ENCODE measurements at regions not wholly inside any gene's neighbourhood (a gene's known extent, or its start where the extent isn't known, plus 50 kb on each side); places are given as distances from the start of the nearest gene placed in this dataset.
"Not testable (repeated sequence)": the region's sequence is repeated elsewhere in the genome, so short reads cannot be mapped to it uniquely, and the experiment has no call there.

GRCh38 chr5:85475151-85475550 is 1090.5 kb upstream of the EDIL3 start:
- not testable (repeated sequence) for TF ChIP-seq EZH2 (conservative IDR thresholded peaks at IDR 0.05; ENCODE audit: low read depth, low read length); CTCF (CRISPR knock-in tag; IDR thresholded peaks at IDR 0.05); REST (IDR thresholded peaks at IDR 0.05; ENCODE audit: borderline replicate concordance in 1 of 2, low read depth in 1 of 2, low read length in 2 of 2); ZNF644 (CRISPR knock-in tag; IDR thresholded peaks at IDR 0.05; ENCODE audit: low read depth); ZBTB40 (IDR thresholded peaks at IDR 0.05); ZBTB40 (CRISPR knock-in tag; IDR thresholded peaks at IDR 0.05); SIX4 (CRISPR knock-in tag; IDR thresholded peaks at IDR 0.05); BRCA1 (CRISPR knock-in tag; IDR thresholded peaks at IDR 0.05); ZNF746 (CRISPR knock-in tag; IDR thresholded peaks at IDR 0.05); USF2 (IDR thresholded peaks at IDR 0.05; ENCODE audit: low read depth, low read length); USF2 (CRISPR knock-in tag; IDR thresholded peaks at IDR 0.05; ENCODE audit: borderline replicate concordance); TAF1 (CRISPR knock-in tag; IDR thresholded peaks at IDR 0.05); POLR2AphosphoS2 (IDR thresholded peaks at IDR 0.05; ENCODE audit: low read depth, low read length); ZNF614 (CRISPR knock-in tag; IDR thresholded peaks at IDR 0.05; ENCODE audit: borderline replicate concordance)
- TF ChIP-seq, protein P1, sequence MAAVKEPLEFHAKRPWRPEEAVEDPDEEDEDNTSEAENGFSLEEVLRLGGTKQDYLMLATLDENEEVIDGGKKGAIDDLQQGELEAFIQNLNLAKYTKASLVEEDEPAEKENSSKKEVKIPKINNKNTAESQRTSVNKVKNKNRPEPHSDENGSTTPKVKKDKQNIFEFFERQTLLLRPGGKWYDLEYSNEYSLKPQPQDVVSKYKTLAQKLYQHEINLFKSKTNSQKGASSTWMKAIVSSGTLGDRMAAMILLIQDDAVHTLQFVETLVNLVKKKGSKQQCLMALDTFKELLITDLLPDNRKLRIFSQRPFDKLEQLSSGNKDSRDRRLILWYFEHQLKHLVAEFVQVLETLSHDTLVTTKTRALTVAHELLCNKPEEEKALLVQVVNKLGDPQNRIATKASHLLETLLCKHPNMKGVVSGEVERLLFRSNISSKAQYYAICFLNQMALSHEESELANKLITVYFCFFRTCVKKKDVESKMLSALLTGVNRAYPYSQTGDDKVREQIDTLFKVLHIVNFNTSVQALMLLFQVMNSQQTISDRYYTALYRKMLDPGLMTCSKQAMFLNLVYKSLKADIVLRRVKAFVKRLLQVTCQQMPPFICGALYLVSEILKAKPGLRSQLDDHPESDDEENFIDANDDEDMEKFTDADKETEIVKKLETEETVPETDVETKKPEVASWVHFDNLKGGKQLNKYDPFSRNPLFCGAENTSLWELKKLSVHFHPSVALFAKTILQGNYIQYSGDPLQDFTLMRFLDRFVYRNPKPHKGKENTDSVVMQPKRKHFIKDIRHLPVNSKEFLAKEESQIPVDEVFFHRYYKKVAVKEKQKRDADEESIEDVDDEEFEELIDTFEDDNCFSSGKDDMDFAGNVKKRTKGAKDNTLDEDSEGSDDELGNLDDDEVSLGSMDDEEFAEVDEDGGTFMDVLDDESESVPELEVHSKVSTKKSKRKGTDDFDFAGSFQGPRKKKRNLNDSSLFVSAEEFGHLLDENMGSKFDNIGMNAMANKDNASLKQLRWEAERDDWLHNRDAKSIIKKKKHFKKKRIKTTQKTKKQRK (IDR thresholded peaks at IDR 0.05; ENCODE audit: low read length): not testable (repeated sequence)

Measured in HepG2 (cell line).